ENCODE measurements at regions not wholly inside any gene's neighbourhood (a gene's known extent, or its start where the extent isn't known, plus 50 kb on each side); places are given as distances from the start of the nearest gene placed in this dataset.

GRCh38 chr10:131694168-131694780 is 206.5 kb upstream of the PPP2R2D start:
- no peak for DNase-seq

DNA sequence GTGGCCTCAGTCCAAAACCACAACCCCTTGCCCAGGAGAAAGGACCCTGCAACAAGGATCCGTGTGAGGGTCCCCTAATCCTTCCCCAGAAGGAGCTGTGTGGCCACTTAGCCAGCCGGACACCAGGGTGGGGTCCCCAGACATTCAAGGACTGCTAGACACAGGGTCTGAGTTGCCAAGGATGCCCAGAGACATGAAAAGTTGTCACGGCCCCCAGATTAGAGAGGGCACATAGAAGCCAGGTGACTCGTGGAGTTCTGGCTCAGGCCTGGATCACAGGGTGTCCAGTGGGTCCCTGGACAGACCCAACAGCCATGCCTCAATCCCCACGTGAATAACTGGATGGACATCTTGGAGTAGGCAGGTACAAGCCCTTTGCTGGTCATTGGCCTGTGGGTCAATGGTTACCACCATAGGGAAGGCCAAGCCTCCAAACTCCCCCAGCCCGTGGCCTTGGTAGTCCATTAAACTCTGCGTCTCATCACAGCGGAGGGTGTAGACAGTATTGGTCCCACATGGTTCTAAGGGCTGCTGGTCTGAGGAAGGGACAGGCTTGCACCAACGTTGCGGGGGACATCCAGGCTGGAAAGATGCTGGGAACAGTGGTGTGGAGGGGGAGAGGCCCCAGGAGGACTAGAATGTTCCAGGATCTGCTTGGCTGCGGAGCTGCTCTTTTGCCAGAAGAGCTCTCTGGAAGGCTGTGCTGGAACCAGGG is 205.9 kb upstream of the PPP2R2D start:
- no peak for DNase-seq

- no peak for DNase-seq
These were observed 205.2 kb upstream of the PPP2R2D start for GRCh38 chr10:131695496-131696165.

DNA sequence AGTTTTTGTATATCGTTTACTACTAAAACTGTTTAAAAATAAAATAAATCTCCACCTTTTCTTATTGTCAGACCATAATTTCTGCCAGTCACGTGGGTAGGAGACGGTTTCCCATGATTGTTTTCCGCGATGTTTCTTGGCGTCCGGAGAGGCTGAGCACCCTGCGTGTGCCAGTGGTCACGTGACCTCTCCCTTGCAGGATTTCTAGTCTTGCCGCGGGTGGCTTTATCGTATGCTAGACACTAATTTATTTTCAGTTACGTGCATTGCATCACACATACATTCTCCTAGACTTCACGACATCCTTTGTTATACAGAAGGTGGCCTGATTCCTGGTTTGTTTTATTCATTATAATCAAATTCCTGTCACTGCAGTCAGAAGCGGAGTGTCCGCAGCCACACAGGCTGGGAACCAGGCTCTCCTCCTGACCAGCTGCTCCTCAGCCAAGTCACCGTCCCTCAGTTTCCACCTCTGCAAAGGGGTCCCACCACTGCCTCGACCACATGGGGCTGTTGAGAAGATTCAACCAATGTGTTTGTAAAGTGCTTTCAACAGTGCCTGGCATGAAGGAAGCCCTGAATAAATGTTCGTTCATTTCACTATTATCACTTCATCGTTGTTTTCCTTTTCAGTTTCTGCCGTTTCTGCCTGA is 203.2 kb upstream of the PPP2R2D start:
- no peak for DNase-seq

- DNase-seq: no peak
These were observed 202.6 kb upstream of the PPP2R2D start for GRCh38 chr10:131698232-131698631.

DNA sequence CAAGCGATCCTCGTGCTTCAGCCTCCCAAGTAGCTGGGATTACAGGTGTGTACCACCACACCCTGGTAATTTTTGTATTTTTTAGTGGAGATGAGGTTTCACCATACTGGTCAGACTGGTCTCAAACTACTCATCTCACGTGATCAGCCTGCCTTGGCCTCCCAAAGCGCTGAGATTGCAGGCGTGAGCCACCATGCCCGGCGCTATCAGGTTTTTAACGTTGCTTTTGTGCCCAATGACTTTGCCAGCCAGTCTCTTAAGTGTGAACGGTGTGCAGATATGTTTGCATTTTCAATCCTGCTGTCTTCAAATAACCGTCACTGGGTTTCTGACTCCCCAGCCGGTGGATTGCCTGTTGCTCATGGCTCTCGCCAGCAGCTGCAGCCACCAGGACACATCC is 201.8 kb upstream of the PPP2R2D start:
- DNase-seq: no peak

DNA sequence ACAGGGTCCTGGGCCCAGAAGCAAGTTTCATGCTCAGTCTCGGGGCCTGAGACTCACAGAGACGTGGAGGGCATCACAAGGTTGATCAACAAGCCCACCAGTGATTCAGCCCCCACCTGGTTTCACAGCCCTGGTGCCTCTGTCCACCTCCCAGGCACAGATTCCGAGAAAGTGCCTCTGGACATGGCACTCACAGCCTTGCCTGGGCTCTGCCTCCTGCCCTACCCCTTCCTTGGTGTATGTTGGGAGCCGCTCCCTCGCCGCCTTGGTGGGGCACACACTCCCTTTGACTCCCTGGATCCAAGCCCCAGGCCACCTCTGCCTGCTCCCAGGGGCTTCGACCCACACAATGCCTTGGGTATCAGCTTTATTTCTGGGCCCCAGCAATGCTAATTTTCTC is 200.8 kb upstream of the PPP2R2D start:
- no peak for DNase-seq

GRCh38 chr10:131700506-131700905 is 200.3 kb upstream of the PPP2R2D start:
- no peak for DNase-seq

DNA sequence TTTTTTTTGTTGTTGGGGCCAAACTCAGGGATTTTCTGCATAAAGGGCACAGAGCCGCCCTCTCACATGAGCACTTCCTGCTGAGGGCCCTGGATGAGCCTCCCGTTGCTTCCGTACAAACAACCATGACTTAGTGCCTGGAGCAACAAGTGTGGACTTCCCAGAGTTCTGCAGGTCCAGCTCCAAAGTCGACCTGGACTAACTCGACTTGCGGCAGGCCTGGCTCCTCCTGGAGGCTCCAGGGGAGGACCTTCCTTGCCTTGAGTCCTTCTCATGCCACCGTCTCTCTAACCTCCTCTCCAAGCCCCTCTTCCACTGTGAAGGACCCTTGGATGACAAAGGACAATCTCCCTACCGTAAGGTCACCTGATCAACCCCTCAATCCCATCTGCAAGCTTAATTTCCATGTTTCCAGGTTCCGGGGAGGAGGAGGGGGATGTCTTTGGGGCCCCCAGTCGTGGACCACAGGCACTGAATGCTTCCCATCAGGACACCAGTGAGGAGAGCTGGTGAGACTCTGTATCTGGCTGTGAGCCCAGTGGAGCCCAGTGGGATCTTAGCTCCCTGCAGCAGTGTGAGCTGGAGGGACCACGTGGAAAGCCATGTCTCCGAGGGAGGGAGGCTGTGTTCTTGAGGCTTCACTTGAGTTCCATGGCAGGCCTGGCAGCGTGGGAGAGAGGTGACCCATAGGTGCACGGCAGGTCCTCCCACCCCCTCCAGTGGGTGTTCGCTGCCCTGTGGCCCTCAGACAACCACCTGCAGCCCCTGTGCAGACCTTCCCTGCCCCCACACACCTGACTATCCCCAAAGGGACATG is 199.5 kb upstream of the PPP2R2D start:
- no peak for DNase-seq

- no peak for DNase-seq
These were observed 198.1 kb upstream of the PPP2R2D start for GRCh38 chr10:131702531-131703356.

DNA sequence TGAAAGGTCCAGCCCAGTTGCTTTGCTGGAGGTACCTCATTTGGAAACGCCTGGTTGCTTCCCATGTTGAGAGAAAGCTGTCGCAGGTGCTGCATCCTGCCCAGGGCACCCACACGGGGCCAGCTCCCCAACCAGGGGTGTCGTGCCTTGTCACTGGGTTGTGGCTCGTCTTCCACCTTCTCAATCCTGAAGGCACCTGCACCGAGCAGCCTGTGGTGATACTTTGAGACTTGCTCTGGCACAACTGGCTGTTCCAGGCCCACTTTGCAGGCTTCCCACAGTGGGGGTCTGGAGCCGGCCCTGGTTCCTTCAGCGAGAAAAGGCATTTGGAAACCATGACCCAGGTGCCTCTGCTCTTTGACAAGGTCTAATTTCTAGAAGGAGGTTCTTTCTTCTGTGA is 197.3 kb upstream of the PPP2R2D start:
- no peak for DNase-seq

GRCh38 chr10:131703941-131704340 is 196.9 kb upstream of the PPP2R2D start:
- DNase-seq: no peak

GRCh38 chr10:131706476-131706875 is 194.3 kb upstream of the PPP2R2D start:
- DNase-seq: no peak

DNA sequence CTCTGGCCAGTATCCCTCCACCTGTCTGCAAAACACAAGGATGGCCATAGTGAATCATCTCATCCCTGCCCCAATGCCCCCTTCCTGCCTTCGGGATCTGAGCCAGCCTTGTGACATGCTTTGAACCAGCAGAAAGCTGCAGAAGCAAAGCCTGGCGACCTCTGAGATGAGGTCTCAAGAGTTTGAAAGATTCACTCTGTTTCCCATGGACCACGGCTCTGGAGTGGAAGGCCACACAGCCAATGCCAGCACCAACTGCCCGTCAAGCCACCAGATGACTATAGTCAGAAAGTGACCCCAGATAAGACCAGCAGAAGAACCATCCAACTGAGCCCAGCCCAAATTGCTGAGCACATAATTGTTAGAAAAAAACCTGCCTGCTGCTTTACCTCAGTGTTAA is 193.9 kb upstream of the PPP2R2D start:
- DNase-seq: no peak

GRCh38 chr10:131708225-131708880 is 192.5 kb upstream of the PPP2R2D start:
- no peak for DNase-seq

- no peak for DNase-seq
These were observed 190.5 kb upstream of the PPP2R2D start for GRCh38 chr10:131710142-131710861.

- no peak for DNase-seq
These were observed 178.7 kb upstream of the PPP2R2D start for GRCh38 chr10:131722121-131722520.

- DNase-seq: no peak
These were observed 178.1 kb upstream of the PPP2R2D start for GRCh38 chr10:131722525-131723264.

DNA sequence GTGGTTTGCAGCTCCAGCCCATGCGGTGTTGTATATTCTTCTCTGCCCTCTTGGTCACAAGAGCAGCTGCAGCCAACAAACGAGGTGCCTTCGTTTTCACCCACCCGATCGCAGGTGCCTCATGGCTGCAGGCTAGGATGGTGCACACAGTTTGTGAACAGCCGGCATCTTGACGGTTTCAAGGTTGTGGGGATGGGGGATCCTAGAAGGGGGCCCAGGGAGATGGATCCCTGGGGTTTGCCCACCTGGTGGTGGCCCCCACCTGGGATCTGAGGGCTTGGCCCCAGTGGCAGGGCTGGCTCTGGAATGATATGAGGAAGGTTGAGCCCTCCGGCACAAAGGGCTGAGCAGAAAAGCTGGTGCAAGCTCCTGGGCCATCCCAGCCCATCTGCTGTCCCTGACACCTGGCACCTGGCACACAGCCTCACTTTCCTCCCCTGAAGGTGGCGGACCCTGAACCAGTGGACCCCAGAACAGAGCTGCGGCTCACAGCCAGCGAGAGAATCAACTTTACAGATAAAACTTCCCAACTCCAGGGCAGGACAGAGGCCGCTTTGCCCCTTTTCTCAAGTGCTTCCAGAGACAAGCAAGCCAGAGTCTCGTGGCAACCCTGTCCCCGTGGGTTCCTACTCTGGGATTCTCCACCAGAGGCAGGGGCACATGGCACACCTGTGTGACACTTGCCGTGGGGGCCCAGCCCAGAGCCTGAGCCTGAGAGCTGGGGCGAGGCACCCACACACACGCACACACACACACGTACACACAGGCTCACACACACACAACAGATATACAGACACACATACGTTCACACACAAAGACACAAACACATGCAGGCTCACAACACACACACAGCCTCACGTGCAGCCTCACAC is 177.3 kb upstream of the PPP2R2D start:
- DNase-seq: no peak
